IMR-90 (cell line): ENCODE measurements at regions not wholly inside any gene's neighbourhood (a gene's known extent, or its start where the extent isn't known, plus 50 kb on each side); places are given as distances from the start of the nearest gene placed in this dataset.

ENCODE experiments used
- ATAC-seq: fragments of 200-7000 bp; cut with Tn5 transposase; 2 replicates; pipeline ENCODE4 v1.9.1; 2020; ENCODE audit warnings: low read depth, mild to moderate bottlenecking, moderate library complexity
- BruUV-seq: library from RNA; stranded (reverse); fragments of 400-500 nt; replicated peaks from 2 replicates; lab custom pipeline; 2021; lab: Mats Ljungman, UMichigan
- CTCF ChIA-PET: fragments of 300-600 bp; formaldehyde crosslinking; extraction: SDS; loops from one replicate; lab custom pipeline; 2021; ENCODE audit warnings: antibody characterized with exemption; lab: Yijun Ruan, JAX
- POLR2A ChIA-PET: fragments of 300-600 bp; sonication (Branson Sonifier 250); formaldehyde crosslinking; loops from one replicate; lab custom pipeline; 2022; ENCODE audit warnings: antibody characterized with exemption; ENCODE audit not compliant: unreplicated experiment; lab: Charles Lee
- DNase-seq: peaks from one replicate; pipeline ENCODE4 v3.0.0; 2013
- H2AFZ ChIP-seq: replicated peaks from 2 replicates; pipeline ENCODE3; 2013; ENCODE audit warnings: low read length, mild to moderate bottlenecking; ENCODE audit not compliant: poor library complexity
- H2AK5ac ChIP-seq: 2 replicates; pipeline ENCODE4 v1.6.1; 2013; ENCODE audit warnings: low read depth, low read length, inconsistent platforms
- H2AK9ac ChIP-seq: replicated peaks from 2 replicates; pipeline ENCODE3; 2013; ENCODE audit warnings: mild to moderate bottlenecking, low read depth, low read length, moderate library complexity; ENCODE audit not compliant: poor library complexity
- H2BK120ac ChIP-seq: 2 replicates; pipeline ENCODE4 v1.6.1; 2013; ENCODE audit warnings: low read depth, low read length, inconsistent platforms
- H2BK15ac ChIP-seq: 3 replicates; pipeline ENCODE4 v1.6.1; 2013; ENCODE audit warnings: low read depth, low read length, inconsistent platforms
- H2BK20ac ChIP-seq: 2 replicates; pipeline ENCODE4 v1.6.1; 2013; ENCODE audit warnings: low read depth, mild to moderate bottlenecking, inconsistent platforms, low read length, moderate library complexity
- H2BK5ac ChIP-seq: 2 replicates; pipeline ENCODE4 v1.6.1; 2013; ENCODE audit warnings: mild to moderate bottlenecking, low read depth, low read length, inconsistent platforms; ENCODE audit not compliant: poor library complexity, severe bottlenecking
- H3K14ac ChIP-seq: replicated peaks from 2 replicates; pipeline ENCODE4 v1.6.1; 2013; ENCODE audit warnings: low read depth, low read length, inconsistent platforms
- H3K18ac ChIP-seq: 2 replicates; pipeline ENCODE4 v1.6.1; 2013; ENCODE audit warnings: low read depth, low read length, control low read depth
- H3K23ac ChIP-seq: 2 replicates; pipeline ENCODE4 v1.6.1; 2013; ENCODE audit warnings: low read depth, low read length, inconsistent platforms
- H3K27ac ChIP-seq: 2 replicates; pipeline ENCODE4 v1.5.1; 2013; ENCODE audit warnings: mild to moderate bottlenecking, control low read depth, low read length; ENCODE audit not compliant: insufficient read depth
- H3K27me3 ChIP-seq: 2 replicates; pipeline ENCODE4 v1.6.1; 2013; ENCODE audit warnings: low read length; ENCODE audit not compliant: control insufficient read depth, insufficient read depth
- H3K36me3 ChIP-seq: 2 replicates; pipeline ENCODE4 v1.6.1; 2013; ENCODE audit warnings: low read length, mixed read lengths; ENCODE audit not compliant: control insufficient read depth, insufficient read depth
- H3K4ac ChIP-seq: 2 replicates; pipeline ENCODE4 v1.6.1; 2013; ENCODE audit warnings: low read depth, low read length, inconsistent platforms
- H3K4me1 ChIP-seq: 2 replicates; pipeline ENCODE4 v1.6.1; 2013; ENCODE audit warnings: low read length, mixed read lengths; ENCODE audit not compliant: control insufficient read depth, insufficient read depth
- H3K4me2 ChIP-seq: 2 replicates; pipeline ENCODE4 v1.6.1; 2013; ENCODE audit warnings: low read depth, mild to moderate bottlenecking, control low read depth, low read length, moderate library complexity
- H3K4me3 ChIP-seq: 2 replicates; pipeline ENCODE4 v1.5.1; 2013; ENCODE audit warnings: low read depth, mild to moderate bottlenecking, control low read depth, low read length, moderate library complexity; ENCODE audit not compliant: insufficient read depth
- H3K56ac ChIP-seq: 2 replicates; pipeline ENCODE4 v1.6.1; 2013; ENCODE audit warnings: low read length, inconsistent platforms; ENCODE audit not compliant: insufficient read depth; ENCODE audit errors: extremely low read depth
- H3K79me1 ChIP-seq, 2 experiments: 2 replicates each; pipeline ENCODE4 v1.6.1; 2013; ENCODE audit warnings: low read length in 2 of 2, inconsistent platforms in 1 of 2, low read depth in 1 of 2
- H3K9ac ChIP-seq: 2 replicates; pipeline ENCODE4 v1.6.1; 2013; ENCODE audit warnings: low read depth, low read length, control low read depth
- H3K9me1 ChIP-seq: 2 replicates; pipeline ENCODE4 v1.6.1; 2013; ENCODE audit warnings: low read length, inconsistent platforms; ENCODE audit not compliant: insufficient read depth
- H3K9me3 ChIP-seq: 2 replicates; pipeline ENCODE4 v1.6.1; 2013; ENCODE audit warnings: low read length; ENCODE audit not compliant: control insufficient read depth, insufficient read depth
- H4K20me1 ChIP-seq: 2 replicates; pipeline ENCODE4 v1.6.1; 2013; ENCODE audit warnings: low read length, inconsistent platforms; ENCODE audit not compliant: insufficient read depth
- H4K5ac ChIP-seq: 2 replicates; pipeline ENCODE4 v1.6.1; 2013; ENCODE audit warnings: mild to moderate bottlenecking, low read depth, low read length, control low read depth
- H4K8ac ChIP-seq, 2 experiments: 2 replicates each; pipeline ENCODE4 v1.6.1; 2013; ENCODE audit warnings: low read depth in 2 of 2, low read length in 2 of 2, control low read depth in 1 of 2, inconsistent platforms in 1 of 2
- H4K91ac ChIP-seq: 2 replicates; pipeline ENCODE4 v1.6.1; 2013; ENCODE audit warnings: low read depth, low read length, inconsistent platforms; ENCODE audit not compliant: insufficient read depth
- BHLHE40 ChIP-seq: fragments of 150-350 bp; IDR thresholded peaks from 2 replicates; pipeline ENCODE4 v1.6.1; 2016; ENCODE audit warnings: mild to moderate bottlenecking, low read depth, low read length
- CEBPB ChIP-seq: IDR thresholded peaks from 2 replicates; pipeline ENCODE4 v1.6.1; 2012; ENCODE audit warnings: low read depth, low read length, improper control_type of control experiment
- CTCF ChIP-seq: conservative IDR thresholded peaks from 2 replicates; pipeline ENCODE4 v1.5.1; 2012; ENCODE audit warnings: mild to moderate bottlenecking, low read depth, low read length, improper control_type of control experiment
- ELK1 ChIP-seq: fragments of 150-350 bp; IDR thresholded peaks from 2 replicates; pipeline ENCODE4 v1.6.1; 2016; ENCODE audit warnings: low read depth, mild to moderate bottlenecking, low read length, moderate library complexity, borderline replicate concordance
- MAFK ChIP-seq: IDR thresholded peaks from 2 replicates; pipeline ENCODE4 v1.6.1; 2012; ENCODE audit warnings: low read depth, low read length, improper control_type of control experiment
- MAZ ChIP-seq: IDR thresholded peaks from 2 replicates; pipeline ENCODE4 v1.6.1; 2012; ENCODE audit warnings: low read depth, mild to moderate bottlenecking, low read length, improper control_type of control experiment, moderate library complexity, borderline replicate concordance
- MXI1 ChIP-seq: IDR thresholded peaks from 2 replicates; pipeline ENCODE4 v1.6.1; 2012; ENCODE audit warnings: low read depth, mild to moderate bottlenecking, low read length, moderate library complexity, borderline replicate concordance
- NFE2L2 ChIP-seq: fragments of 150-350 bp; IDR thresholded peaks from 2 replicates; pipeline ENCODE4 v1.6.1; 2016; ENCODE audit warnings: low read depth, mild to moderate bottlenecking, low read length
- POLR2A ChIP-seq: IDR thresholded peaks from 2 replicates; pipeline ENCODE4 v1.6.1; 2012; ENCODE audit warnings: mild to moderate bottlenecking, low read depth, low read length
- RAD21 ChIP-seq: IDR thresholded peaks from 2 replicates; pipeline ENCODE4 v1.6.1; 2012; ENCODE audit warnings: low read length, improper control_type of control experiment
- RCOR1 ChIP-seq: IDR thresholded peaks from 2 replicates; pipeline ENCODE4 v1.6.1; 2012; ENCODE audit warnings: mild to moderate bottlenecking, low read length, improper control_type of control experiment; ENCODE audit not compliant: insufficient replicate concordance
- SMC3 ChIP-seq: fragments of 150-350 bp; IDR thresholded peaks from 2 replicates; pipeline ENCODE4 v1.6.1; 2016; ENCODE audit warnings: low read depth, mild to moderate bottlenecking, antibody characterized with exemption, low read length, moderate library complexity
- USF2 ChIP-seq: fragments of 150-350 bp; IDR thresholded peaks from 2 replicates; pipeline ENCODE4 v1.6.1; 2017; ENCODE audit warnings: mild to moderate bottlenecking, antibody characterized with exemption, low read length, low read depth
- WGBS, 2 experiments: methylation state at CpG; one replicate each; pipeline versions ENCODE4 v1.1.5 to v1.1.7; 2013; ENCODE audit warnings: missing lambda C conversion rate in 2 of 2; ENCODE audit not compliant: insufficient read length in 1 of 2; ENCODE audit errors: extremely low coverage in 2 of 2; 5-methylcytosine and 5-hydroxymethylcytosine counted together
- dilution Hi-C: fragments of 300-500 bp; cut with HindIII; formaldehyde crosslinking; loops from one replicate; pipeline ENCODE4 v1.14.3; 2018; ENCODE audit warnings: low sequenced_read_pairs; ENCODE audit not compliant: unreplicated experiment
- in situ Hi-C: fragments of 300-500 bp; cut with MboI; formaldehyde crosslinking; loops from 3 replicates; pipeline ENCODE4 v1.14.3; 2019; ENCODE audit warnings: low sequenced_read_pairs, inconsistent platforms, mixed read lengths
- intact Hi-C: fragments of 100-400 bp; cut with micrococcal nuclease; formaldehyde crosslinking; loops from 2 replicates; pipeline ENCODE4 v1.10.0; 2022

GRCh38 chr4:106454581-106454980 lies 86.0 kb upstream of the GIMD1 start:
- no peak for ATAC-seq
- CTCF ChIA-PET: interaction anchor here (0.8 kb wide), 1 partner anchor 21 kb away, joined by 3 read pairs; no protein-coding TSS in a partner anchor
- TF ChIP-seq BHLHE40 (no peak), USF2 (no peak), MAZ (no peak), MXI1 (no peak), POLR2A (no peak), RCOR1 (no peak), ELK1 (no peak), CTCF (no peak), NFE2L2 (no peak), MAFK (no peak), RAD21 (no peak), CEBPB (no peak), SMC3 (no peak)
- H3K9me3 ChIP-seq: no peaks in the 10 kb centered on the region
- H3K56ac ChIP-seq: no peak overlapping the region
- no peak overlapping the region for H4K91ac ChIP-seq
- no CpG with 5 or more reads among the region's 2 CpGs for WGBS, 2 experiments
- H2BK20ac ChIP-seq: no peak overlapping the region
- H2BK15ac ChIP-seq: no peak overlapping the region
- no peak overlapping the region for H4K5ac ChIP-seq
- no TSS peak for BruUV-seq
- no peaks in the 10 kb centered on the region for H3K36me3 ChIP-seq
- H3K18ac ChIP-seq: no peak overlapping the region
- no peak overlapping the region for H3K4ac ChIP-seq
- H3K4me3 ChIP-seq: no peak overlapping the region
- in situ Hi-C loops: no loop called here
- H3K4me1 ChIP-seq: no peaks in the 10 kb centered on the region
- H3K9me1 ChIP-seq: no peaks in the 10 kb centered on the region
- H3K14ac ChIP-seq: no peak overlapping the region
- H3K23ac ChIP-seq: no peak overlapping the region
- no peak overlapping the region for H2BK5ac ChIP-seq
- no peaks in the 10 kb centered on the region for H3K27me3 ChIP-seq
- H2AK5ac ChIP-seq: no peak overlapping the region
- H3K79me1 ChIP-seq: no peaks in the 10 kb centered on the region
- H2BK120ac ChIP-seq: no peak overlapping the region
- H3K4me2 ChIP-seq: no peak overlapping the region
- H3K9ac ChIP-seq: no peak overlapping the region
- dilution Hi-C loops: no loop called here
- POLR2A ChIA-PET: no interaction called here
- no peak for DNase-seq
- no peaks in the 10 kb centered on the region for H4K20me1 ChIP-seq
- no peak overlapping the region for H2AFZ ChIP-seq
- H3K27ac ChIP-seq: no peak overlapping the region
- intact Hi-C loops: no loop called here
- H4K8ac ChIP-seq: no peak overlapping the region
- no peak overlapping the region for H2AK9ac ChIP-seq
